ENCODE measurements at regions not wholly inside any gene's neighbourhood (a gene's known extent, or its start where the extent isn't known, plus 50 kb on each side); places are given as distances from the start of the nearest gene placed in this dataset.

- TF ChIP-seq POLR2A (IDR thresholded peaks at IDR 0.05) (no peak), CTCF (IDR thresholded peaks at IDR 0.05) (no peak), POLR2AphosphoS5 (IDR thresholded peaks at IDR 0.05) (no peak)
Observed at GRCh38 chr7:110507369-110507768, 583.6 kb upstream of the LRRN3 start.
